NCI-H82 treated with DMSO at 0.1 percent for 48 hours (cell line): ENCODE measurements at regions not wholly inside any gene's neighbourhood (a gene's known extent, or its start where the extent isn't known, plus 50 kb on each side); places are given as distances from the start of the nearest gene placed in this dataset.

Experiments used
- DNase-seq: peaks from one replicate; lab custom pipeline; 2025; ENCODE audit not compliant: unreplicated experiment; lab: John Stamatoyannopoulos, UW

DNA sequence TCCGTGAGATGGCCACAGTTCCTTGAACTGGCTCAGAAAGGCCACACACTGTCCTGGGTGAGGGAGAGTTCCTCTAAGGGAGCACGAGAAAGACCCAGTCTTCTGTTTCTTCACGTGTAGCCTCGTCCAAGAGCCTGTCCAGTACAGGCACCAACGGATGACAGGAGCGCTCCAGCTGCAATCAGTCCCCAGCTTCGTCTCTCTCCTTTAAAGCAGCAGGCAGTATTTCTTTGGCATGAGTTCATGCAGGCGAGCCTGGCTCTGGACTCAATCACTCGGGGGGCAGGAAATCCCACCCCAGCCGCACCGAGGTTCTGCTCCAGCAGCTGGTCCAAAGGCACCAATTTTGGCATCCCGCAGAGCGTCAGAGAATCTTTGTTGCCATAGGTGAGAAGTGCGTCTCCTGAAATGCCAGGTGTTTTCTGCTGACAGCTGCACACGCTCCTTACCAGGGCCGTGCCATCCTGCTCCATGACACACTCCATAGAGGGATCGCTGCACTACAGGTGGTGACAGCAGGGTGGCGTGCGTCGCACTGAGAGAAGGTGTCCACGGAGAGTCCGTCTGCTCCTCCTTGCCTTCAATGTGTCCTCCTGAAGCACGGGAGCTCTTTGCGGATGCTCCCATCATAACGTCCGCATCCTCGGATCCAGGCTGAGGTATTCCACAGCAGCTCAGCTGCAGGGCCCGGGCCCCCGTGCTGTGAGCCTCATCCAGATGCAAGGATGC, 59.6 kb upstream of the AFDN start:
- DNase-seq = no peak

DNA sequence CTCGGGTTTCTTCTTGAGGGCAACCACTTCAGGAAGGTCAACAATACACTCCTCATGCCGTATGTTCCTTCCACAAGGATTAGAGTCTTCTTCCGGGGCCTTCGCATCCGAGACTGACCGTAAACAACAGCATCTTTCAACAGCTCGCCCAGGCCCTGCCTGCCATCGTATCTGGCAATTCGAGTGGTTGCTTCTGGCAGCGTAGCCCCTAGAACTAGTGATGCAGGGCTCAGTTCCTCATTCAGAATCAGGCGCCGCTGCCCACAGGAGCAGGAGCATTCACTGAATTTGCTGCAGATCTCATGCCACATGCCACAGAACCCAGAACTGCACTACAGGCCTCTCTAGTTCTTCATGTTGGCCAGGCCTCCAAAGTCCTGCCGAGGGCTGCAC, 59.0 kb upstream of the AFDN start:
- DNase-seq = no peak

GRCh38 chr6:167768471-167769215, 58.1 kb upstream of the AFDN start:
- no peak for DNase-seq

DNA sequence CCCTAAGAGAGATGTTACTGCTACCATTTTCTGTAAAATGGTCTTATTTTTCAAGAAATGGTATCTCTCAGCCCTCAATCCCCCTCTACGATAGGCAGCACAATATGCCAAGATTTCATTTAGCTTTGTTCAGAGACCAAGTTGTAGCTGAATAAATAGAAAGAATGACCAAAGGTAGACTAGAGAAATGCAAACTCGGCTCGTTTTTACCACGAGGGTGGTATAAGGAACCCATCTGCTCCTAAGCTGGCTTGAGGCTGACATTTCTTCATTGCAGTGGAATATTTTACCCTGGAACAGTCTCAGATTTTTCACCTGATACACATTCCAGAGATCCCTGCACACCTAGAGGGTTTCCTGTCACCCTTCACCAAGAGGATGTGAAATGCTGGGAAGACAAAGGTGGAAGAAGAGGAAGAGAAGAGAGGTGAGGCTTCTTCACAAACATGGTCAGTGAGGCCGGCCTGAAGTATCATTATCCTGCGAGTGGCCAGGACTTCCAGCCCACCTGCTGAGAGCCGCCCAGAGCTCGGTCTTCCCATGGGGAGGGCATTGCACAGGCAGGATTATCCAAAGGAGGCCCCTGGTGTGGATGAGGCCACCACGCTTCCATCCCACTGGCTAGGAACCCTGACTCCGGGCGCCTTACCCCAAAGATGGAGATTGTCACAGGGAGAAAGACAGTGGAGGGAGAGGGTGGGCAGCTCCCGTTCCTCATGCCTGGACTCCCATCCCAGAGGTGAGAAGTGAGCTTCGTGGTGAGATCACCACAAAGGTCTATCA, 57.1 kb upstream of the AFDN start:
- no peak for DNase-seq

DNA sequence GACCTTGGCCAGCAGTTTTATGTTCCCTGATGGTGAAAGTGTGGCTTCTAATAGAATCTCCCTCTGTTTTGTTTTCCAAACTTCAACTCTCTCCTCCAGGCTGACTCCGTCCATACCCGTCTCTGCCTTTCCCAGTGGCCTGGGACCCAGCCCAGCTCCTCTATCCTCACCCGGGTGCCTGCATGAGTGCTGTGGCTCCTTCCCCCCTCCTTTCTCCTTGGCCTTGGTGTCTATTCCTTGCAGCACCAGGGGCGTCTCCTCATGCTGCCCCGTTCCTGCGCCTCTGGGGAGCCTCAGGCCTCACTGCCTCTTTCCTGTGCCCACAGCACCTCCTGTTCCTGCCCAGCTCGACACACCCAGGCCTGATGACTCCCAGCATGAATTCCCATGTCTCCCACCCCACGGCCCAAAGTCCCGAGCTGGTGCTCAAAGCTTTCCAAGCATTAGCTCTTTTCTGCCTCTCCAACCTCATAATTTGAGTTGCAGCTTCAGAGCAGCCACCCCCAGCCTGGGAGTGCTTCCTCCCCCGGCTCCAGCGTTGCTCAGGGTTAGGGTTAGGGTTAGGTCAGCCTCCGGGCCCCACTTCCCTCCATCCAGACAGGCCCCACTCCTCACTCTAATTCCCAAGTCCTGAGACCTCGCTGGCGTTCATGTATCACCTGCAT, 56.3 kb upstream of the AFDN start:
- no peak for DNase-seq

- no peak for DNase-seq
These were observed 51.8 kb upstream of the AFDN start for GRCh38 chr6:167774881-167775280.

DNA sequence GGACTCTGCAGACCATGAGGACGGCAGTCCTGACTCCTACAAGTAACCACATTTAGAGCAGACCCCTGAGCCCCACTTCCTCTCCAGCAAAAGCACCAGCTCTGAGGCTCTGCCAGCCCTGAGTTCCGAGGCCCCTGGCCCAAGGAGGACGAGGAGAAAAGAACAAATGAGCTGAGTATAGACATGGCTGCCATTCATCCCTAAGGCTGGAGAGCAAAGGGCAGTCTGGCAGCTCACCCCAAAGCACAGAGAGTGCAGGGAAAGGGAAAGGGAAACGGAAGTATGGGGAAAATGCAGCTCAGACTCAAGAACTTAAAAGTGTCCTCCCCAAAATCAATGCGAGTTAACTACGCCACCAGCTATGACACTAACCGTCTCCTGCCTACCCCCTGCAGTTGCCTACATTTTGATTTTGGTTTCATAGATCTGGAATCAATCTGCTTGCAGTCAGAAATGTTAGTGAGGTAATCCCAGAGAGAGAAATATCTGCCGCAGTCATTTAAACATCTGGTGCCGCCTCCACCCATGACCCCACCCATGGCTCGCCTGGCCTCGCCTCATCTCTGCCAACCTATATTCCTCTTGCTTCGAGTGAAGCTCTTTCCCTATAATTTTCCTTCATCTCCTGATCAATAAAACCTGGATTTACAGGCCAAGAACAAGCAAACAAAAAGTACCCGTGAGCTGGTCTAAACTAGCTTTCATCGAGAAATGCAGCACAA, 49.6 kb upstream of the AFDN start:
- no peak for DNase-seq
